Activated CD4-positive, alpha-beta T cell treated with anti-CD3 and anti-CD28 coated beads, Interleukin-2, Interleukin-4, amounts not matched to agents 100 ng/mL and 50 ng/mL, durations not matched to agents 16 hours and 8 hours (primary cell): ENCODE measurements at regions not wholly inside any gene's neighbourhood (a gene's known extent, or its start where the extent isn't known, plus 50 kb on each side); places are given as distances from the start of the nearest gene placed in this dataset.

Experiments
- DNase-seq: peaks from one replicate; pipeline ENCODE4 v3.0.0-alpha.2; 2020; ENCODE audit warnings: low spot score

DNA sequence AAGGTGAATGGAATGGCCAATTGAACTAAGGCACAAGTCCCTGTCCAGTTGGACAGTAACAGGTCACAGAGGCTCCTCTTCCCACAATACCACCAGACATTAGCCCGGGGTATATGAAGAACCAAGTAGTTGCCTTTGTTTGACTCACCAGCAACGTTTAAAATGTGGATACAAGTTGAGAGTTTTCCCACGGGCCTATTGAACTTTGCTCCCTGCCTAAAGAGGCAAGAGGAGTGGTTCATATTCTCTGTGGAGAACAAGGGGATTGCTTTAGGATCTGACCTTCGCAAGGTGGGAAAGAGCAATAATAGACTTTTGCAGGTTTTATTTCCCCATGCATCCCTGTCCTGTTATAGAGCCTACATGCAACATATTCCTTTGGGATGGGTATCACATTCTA lies 177.2 kb downstream of the POU4F1 start:
- DNase-seq = no peak

DNA sequence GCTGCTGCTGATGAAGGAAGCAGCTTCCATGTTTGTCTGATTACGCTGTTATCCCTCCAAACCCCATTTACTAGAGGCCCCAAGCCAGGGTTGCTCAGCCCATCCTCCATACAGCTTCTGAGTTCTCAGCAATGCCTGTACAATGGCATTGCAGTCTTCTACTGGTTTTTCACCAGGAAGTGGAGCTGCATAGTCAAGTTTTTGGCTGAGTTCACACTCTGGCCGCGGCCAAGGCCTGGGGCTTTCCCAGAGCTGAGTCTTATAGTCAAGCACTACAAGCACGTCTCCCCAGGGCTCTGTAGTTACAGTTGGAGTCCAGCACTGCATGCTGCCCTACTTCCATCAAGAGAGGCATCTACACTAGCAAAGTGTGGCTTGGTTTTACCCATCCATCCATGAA lies 182.5 kb downstream of the POU4F1 start:
- DNase-seq = no peak

DNA sequence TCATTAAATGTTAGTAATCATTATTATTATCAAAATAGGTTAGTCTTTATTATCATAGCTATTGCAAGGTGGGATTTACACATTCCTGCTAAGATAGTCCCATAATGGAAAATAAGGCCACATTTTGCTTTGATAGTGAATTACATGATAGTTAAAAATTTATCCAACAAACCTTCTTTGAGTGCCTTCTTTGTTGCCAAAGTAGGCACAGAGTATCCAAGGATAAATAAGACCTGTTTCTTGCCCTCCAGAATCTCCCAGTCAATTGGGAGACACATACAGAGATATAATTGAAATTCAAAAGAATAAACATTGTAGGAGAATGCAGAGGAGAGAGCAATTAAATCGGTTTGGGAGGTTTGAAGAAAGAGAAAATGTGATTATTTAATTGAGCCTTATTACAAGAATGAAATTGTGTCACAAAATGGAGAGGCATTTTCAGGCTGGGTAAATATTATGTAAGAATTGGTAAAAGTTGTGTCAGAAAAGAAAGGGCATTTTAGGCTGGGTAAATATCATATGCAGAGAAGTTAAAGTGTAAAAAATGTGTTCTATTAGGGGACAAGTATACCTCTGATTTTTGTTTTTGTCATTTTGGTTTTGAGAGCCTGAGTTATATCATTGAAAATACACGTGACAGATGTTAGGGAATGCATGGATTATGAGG lies 189.3 kb downstream of the POU4F1 start:
- DNase-seq = no peak

DNA sequence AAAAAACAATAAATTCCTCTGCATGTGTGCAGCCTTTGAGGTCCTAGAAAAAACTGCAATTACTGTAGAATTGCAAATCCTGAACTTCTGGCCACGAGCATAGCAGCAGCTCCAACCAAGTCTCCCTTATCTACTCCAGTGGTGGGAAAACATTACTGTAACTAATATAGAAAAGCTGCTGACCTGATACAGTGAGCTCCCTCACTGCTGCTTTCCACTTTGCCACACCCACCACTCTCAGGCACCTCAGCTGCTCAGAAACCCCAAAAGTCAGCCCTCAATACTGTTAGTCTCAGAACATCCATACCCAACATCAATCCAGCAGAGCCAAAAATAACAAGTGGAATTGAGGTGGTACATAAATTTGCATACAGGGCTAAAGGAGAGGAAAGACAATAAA lies 192.5 kb downstream of the POU4F1 start:
- no peak for DNase-seq

DNA sequence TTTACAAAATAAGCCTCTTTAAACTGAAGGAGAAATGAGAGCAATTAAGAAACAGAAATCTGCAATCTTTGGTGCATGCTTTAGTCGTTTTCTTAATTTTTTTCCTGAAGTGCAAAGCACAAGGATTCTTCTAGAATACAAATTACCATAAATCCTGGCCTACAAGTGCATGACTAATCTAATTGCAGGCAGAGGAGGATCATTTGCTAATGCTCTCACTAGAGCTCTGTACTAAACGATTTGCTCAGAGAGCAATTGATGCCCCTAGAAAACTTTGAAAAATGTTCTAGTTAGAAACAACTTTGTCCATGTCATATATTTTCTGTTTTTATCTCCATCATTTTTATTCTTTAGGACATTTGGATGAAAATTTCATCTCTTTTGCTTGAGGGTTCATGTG lies 193.2 kb downstream of the POU4F1 start:
- no peak for DNase-seq

DNA sequence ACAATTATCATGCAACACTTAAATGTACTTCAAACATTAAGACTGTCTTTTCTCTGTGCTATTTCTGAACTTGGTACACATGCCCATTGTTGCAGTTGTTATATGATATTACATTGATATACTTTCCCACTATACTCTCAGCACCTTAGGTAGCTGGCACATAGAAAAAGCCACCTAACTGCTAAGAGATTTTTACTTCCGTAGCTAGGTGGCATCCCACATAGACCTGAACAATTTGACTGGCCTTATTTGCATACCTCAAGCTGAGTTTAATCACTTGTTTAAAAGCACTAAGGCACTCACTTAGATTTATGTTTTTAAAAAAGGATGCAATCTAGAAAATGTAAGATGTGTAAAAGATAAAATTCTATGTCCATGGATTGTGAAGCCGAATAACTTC lies 194.2 kb downstream of the POU4F1 start:
- DNase-seq = no peak

DNA sequence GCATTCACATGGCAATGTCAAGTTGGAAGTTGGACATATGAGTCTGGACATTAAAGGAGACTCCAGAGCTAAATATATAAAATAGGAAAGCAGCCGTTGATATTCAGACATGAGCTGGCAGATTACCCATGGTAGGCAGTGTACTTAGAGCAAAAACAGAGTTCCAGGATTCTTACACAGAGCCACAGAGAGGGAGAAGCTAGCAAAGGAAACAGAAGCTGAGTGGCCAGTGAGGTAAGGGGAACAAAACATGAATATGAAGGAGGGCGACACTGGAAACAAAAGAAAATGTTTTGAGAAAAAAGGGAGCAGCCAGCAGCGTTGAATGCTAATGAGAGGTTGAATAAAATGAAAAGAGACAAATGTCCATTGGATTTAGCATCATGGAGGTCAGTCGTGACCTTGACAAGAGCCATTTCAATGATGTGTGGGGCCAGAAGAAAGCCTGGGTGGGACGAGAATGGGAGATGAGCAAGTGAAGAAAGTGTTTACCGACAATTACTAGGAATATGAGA lies 198.4 kb downstream of the POU4F1 start:
- no peak for DNase-seq

DNA sequence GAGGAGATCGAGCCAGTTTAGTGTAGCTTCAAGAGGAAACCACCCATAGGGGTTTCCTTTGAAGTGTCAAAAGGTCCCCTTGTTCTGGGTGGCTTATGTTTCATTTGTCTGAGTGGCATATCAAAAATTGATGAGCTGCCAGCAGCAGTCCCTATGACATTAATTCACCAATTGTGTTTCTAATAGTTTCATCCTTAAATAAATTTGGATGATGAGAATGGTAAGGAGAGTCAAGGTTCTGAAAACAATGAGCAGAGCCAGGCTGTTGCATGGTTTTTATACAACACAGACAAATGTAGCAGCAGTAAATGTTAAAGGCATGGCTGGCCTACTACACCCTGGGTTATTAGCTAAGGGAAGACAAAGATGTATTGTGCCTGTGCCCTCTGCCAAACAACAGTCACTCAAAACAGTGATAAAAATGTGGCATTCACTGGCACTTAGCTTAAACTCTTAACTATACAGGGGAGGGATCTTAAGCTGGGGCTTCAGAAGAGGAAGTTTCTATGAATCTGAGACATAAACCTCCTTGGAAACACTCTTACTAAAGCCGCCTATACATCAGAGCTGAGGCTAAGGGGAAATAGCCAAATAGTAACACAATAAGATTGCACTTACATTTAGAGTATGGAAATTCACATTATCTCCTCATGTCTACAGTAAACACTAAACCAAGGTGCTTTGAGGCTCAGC lies 200.5 kb downstream of the POU4F1 start:
- DNase-seq = no peak

DNA sequence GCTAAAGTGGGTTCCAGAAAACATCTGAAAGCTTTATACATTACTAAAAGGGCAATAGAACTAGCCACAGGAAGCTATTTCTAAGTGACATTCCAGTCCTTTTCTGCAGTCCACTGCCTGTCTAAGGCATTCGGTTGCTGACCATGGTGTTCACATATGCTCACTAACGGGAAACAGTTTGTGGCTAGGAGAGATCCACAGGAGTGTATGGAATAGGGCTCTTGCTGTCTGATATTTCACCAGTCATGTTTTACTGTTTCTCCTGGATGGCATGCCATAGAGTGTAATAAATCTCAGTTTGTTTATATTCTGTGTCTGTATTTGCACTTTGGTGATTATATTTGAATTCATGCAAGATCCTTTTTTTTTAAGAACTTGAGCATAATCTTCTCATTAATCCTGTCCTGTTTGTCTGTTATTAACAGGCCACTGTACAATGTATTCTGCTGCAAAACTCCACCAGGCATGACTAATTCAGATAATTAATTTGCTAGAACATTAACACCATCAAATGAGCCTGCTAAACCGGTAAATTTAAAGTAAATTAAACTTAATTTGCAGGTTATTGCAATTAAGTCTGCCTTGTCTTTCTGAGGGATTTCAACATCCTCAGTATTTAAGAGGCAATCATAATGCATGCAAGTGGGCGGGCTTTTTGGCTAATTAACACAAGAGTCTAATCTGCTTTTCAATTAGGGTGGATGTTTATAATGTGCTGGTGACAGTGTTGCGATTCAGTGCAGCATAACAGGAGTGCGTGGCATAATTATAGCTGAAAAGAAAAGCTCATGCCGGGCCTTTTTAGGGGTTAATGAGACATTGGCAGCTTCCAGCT lies 201.3 kb downstream of the POU4F1 start:
- DNase-seq = no peak

DNA sequence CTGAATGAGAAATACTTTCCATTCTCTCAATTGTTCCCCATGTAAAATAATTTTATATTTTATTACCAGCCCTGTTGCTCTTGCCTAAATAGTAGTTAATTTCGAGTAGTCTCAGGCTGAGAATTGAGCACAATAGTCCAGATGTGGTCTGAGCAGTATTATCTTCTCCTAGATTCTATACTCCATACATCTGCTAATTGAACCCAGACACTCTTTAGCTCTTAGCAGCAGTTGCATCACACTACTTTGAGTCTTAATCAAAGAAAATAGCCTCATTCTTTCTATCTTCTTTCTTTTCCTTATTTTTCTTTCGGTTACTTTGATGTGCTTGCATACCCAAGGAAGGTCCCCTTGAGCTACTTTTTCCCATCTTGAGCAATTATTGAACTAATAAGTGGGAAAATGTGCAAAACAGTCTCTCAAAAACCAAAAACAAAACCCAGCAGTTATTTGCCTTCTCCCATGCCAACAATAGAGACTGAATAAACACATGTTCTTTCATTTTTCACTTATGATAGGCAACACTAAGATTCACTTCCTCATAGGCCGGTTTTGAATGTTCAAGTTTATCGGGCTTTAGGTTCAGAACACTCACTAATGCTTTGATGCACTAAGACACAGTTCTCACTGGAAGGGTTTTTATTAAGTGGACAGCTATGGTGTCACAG lies 204.5 kb downstream of the POU4F1 start:
- DNase-seq = no peak

DNA sequence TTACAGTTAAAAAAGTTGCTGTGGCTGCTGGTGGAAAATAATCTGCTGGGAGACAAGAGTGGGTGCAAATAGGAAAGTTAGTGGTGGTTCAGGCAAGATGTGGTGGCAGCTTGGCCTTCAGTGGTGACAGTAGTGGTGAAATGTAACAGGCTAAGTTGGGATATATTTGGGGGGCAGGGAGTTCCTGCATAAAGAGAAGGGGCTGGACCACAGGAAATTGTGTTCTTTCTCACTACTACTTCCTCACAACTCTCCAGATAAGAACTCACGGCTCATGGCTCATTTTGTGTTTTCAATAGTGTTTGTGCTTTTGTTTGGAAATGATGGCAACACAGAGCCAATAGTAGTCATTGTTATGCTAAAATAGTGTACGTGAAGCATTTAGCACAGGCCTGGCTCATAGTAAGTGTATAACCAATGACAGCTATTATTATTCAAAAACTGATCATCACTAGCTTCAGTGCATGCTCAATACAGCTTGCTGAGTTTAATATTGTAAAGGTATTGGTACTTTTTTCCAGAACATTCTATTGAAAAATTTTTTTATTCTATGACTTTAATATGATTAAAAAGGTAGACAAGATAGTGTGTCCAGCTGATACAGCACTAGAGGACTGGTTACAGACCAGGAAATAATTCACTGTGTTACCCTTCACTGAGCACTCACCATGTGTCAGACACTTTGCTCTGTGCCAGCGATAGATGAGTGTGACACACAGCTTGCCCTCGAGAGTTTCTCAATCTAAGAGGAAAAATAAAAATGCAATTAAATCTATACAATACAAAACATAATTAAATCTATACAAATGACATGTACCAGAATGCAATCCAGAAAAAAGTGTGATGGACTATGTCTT lies 209.8 kb downstream of the POU4F1 start:
- DNase-seq = no peak

DNA sequence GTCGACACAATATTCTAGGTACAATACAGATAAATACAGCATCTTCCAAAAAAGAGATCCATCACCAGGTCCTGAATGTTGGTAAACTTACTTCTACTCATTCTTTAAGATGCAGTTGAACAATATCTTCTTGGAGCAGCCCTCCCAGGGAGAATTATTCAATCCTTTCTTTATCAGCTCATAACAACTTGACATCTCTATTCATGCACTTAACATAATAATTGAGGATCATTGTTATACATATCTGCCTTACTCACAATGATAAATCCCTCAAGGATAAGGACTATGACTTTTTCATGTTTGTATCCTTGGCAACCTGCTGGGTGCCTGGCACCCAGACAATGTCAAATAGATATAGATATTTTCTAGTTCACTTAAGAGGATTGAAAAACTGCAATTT lies 219.5 kb downstream of the POU4F1 start:
- DNase-seq = no peak

DNA sequence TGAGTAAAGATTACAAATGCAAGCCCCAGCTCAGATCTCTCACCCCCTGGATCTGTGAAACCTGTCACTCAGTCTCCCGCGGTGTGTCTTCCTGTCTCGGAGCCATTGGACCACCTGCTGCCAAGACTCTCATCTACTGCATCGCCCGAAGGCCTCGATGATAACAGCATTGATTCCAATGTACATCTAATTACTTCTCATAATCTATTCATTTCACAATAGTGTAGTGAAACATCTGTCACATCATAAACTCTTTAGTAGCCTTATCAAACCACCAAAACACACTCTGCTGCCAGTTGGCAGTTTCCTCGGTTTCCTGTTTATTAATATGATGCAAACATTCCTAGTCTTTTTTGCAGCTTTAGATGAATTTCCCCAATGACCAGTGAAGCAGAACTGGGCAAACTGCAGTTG lies 220.3 kb downstream of the POU4F1 start:
- no peak for DNase-seq

DNA sequence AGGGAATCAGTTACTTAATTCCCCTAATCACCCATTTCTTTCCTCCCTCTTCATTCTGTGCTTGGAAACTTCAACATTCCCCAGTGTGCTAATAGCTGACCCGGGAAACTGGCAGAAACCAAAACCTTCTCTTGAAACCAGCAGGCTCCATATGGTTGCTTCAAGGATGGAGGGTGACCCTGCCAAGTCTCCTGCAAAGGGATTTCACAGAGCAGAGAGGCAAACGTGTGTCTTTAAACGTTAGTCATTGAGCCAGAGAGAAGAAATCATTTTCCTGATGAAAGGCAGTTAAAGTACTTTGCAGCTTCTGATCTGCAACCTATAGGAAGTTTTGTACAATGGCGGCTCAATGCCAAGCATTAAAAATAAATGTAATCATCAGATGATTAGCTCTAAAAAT lies 220.9 kb downstream of the POU4F1 start:
- DNase-seq = no peak

DNA sequence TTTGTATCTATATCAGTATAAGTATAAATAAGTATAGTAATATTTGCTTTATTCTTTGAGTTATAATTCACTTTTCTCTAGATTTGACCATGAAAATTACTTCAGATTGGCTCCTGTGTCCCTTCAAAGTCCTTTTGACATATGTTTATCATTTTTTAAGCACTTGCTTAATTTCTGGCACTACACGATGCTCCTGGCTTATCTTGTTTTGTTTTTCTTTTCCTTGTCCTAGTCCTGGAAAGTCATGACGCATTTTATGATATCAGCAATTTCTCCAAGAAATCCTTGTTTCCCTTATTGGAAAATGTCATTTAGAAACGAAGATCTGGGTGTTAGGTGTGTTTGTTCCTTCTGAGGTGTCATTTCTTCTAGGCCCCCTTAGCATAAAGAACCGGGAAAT lies 226.5 kb downstream of the POU4F1 start:
- DNase-seq = no peak

DNA sequence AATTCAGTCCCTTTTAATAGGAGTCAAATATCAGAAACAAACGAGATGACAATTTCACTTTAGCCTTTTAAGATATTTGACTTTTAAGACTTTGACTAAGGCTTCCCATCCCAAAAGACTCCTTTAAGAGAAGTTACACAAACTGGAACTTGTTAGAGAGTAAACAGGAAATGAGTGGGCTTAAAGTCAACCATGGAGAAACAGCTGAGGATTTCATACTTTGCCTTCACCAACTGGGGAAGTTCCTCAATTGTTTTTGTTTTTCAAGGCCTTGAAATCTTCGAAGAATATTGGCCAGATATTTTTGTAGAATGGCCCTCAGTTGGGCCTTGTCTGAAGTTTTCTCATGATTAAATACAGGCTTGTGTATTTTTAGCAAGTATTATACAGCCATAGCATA lies 227.3 kb downstream of the POU4F1 start:
- no peak for DNase-seq

DNA sequence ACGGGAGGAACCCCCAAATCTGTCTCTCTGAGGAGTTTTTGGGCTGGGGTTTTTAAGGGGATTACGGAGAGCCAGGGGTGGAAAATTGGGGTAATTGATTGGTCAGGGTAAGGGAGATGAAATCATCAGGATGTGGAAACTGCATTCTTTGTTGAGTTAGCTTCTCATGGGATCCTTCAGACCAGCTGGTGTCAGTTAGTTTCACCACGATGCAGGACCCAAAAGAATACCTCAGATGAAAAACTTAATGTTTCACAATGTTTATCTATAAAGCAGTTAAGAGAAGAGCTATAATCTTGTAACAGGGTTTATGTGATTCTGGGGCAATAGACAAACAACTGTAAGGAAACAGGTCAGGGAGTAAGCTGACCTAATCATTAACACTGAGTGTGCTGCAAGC lies 230.8 kb downstream of the POU4F1 start:
- DNase-seq = no peak

DNA sequence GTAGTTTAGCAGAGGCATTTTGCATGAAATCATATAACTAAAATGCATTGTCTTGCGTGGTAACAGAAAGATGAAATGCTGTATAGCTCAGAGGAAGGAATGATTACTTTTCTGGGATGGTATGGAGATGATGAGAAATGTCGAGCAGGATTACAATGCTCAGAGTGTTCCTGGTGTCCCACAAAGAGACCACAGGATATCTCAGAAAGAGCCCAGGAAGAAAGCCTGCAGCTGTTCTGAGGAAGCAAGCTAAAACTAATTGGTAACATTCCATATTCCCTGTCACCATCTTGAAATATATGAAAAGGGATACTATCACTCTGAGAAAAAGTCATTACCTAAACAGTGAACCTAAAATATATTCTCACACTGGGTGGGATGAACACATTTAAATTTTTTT lies 233.1 kb downstream of the POU4F1 start:
- no peak for DNase-seq

DNA sequence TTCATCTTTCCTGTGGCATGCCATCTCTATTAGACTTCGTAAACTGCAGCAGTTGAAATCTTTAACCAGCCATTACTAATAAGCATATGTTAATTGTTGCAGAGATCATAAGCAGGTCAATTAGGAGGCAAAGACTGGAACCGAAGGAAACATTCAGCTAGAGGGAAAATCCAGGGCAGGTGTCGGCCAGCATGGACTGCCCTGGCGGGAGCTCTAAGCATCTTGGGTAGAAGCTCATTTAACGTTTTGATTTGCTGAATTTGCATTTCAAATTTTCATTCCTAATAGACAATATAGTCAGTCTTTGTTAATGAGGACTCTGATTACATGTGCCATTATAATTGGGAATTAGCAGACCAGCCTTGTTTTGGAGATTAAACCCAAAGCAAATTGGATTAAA lies 238.6 kb downstream of the POU4F1 start:
- no peak for DNase-seq

DNA sequence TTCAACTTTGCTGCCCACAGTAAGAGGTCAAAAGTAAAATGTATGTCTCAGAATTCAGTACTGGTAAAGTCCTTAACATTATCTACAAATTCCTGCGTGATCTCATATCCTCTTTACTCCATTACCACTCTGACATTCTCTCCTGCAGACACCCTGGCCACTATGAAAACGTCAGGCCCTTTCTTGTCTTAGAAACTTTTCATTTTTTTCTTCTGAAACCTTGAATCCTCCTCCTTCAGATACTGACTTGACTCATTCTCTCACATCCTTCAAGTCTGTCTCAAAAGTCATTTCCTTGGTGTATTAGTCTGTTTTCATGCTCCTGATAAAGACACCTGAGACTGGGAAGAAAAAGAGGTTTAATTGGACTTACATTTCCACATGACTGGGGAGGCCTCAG lies 262.3 kb downstream of the POU4F1 start:
- DNase-seq = no peak

DNA sequence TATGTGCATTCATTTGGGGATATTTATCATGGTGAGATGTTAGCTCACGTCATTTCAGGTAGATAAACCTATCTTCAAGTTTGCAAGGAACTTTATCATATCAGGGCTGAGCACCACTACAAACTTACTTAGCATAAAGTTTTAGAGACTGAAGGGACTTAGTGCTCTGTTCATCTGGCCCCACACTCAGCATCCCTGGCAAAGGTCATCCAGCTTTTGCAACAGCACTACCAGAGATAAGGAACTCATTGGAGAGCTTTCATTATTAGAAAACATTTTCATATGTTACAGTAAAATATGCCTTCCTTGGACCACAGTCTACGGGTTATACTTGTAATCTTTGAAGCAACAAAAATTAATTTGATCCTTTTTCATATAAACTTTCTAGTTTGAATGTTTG lies 263.4 kb downstream of the POU4F1 start:
- no peak for DNase-seq

DNA sequence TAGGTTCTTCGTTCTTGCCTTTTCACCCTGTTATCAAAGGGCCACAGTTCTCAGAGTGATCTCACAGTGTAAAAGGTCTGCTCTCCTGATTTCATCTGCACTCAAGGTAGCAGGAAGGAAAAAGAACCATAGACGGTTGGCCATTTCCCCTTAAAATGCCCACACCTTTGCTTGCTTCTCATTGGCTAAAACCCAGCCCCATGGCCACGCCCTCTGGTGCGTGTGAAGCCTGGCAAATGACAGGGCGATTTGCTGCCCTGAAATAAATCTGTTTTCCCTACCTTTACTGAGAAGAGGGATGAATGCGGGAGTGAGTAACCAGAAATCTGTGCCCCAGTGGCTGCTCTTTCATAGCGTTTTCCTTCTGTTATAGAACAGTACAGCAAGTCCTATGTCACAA lies 269.3 kb downstream of the POU4F1 start:
- no peak for DNase-seq
